Gastroesophageal sphincter (tissue), 4 donors: ENCODE measurements at regions not wholly inside any gene's neighbourhood (a gene's known extent, or its start where the extent isn't known, plus 50 kb on each side); places are given as distances from the start of the nearest gene placed in this dataset.

ENCODE experiments used
- ATAC-seq: fragments of 150-250 bp; one replicate; pipeline ENCODE4 v1.9.1; 2016; ENCODE audit warnings: mild to moderate bottlenecking, moderate library complexity
- H3K27ac ChIP-seq, 4 donors: fragments of 200-600 bp; sonication (generic) in 3 of 4; 1 replicate in 3 of 4; 2 replicates in 1 of 4; pipeline ENCODE4 v1.5.1; 2016 to 2019
- H3K27me3 ChIP-seq: fragments of 200-600 bp; sonication (generic); one replicate; pipeline ENCODE4 v1.5.1; 2019
- H3K36me3 ChIP-seq, 2 donors: fragments of 200-600 bp; sonication (generic); one replicate each; pipeline ENCODE4 v1.5.1; 2019; ENCODE audit warnings: control low read depth in 1 of 2
- H3K4me1 ChIP-seq, 3 donors: fragments of 200-600 bp; sonication (generic); 1 replicate in 2 of 3; 2 replicates in 1 of 3; pipeline ENCODE4 v1.5.1; 2016 to 2019; ENCODE audit warnings: control low read depth in 2 of 3
- H3K4me3 ChIP-seq, 2 donors: fragments of 200-600 bp; sonication (generic); one replicate each; pipeline ENCODE4 v1.5.1; 2019; ENCODE audit warnings: mild to moderate bottlenecking in 1 of 2, moderate library complexity in 1 of 2
- H3K9me3 ChIP-seq, 3 donors: fragments of 200-600 bp; sonication (generic); one replicate each; pipeline ENCODE4 v1.5.1; 2017 to 2019; ENCODE audit warnings: control low read depth in 2 of 3
- CTCF ChIP-seq, 4 experiments: fragments of 200-600 bp in 2 of 4; fragments of 450-650 bp in 2 of 4; sonication (generic) in 1 of 4; IDR thresholded peaks; one replicate each; pipeline ENCODE4 v1.5.1; 2017 to 2019; ENCODE audit warnings: antibody characterized with exemption in 4 of 4, mild to moderate bottlenecking in 2 of 4, moderate library complexity in 2 of 4
- EP300 ChIP-seq: sonication (generic); formaldehyde crosslinking; IDR thresholded peaks from one replicate; pipeline ENCODE4 v1.6.1; 2017; ENCODE audit warnings: antibody characterized with exemption, mild to moderate bottlenecking
- POLR2A ChIP-seq, 2 donors: fragments of 450-650 bp; IDR thresholded peaks; one replicate each; pipeline ENCODE4 v1.6.1; 2017; ENCODE audit warnings: antibody characterized with exemption in 2 of 2, mild to moderate bottlenecking in 2 of 2, moderate library complexity in 1 of 2
- POLR2AphosphoS5 ChIP-seq: sonication (generic); formaldehyde crosslinking; IDR thresholded peaks from one replicate; pipeline ENCODE4 v1.6.1; 2017; ENCODE audit warnings: antibody characterized with exemption
- WGBS, 2 donors: methylation state at CpG; one replicate each; pipeline ENCODE4 v1.1.5; 2018; ENCODE audit warnings: low coverage in 1 of 2; 5-methylcytosine and 5-hydroxymethylcytosine counted together

DNA sequence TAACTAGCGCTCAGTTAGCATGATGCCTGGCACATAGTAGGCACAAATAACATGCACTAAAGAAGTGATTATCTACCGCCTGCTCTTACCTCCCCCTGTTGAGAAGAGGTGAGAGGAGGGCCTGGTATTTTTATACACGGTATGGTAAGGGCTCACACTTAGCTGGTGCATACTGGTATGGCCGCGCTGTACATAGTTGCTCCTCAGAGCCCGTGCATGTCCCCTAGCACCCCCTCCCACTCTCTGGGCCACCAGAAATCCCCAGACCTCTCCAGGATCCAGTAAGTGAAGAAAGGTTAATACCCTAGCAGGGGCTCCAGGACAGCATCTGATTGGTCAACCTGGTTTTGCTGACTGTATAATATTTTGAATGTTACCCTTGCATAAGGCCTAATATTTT, 121.4 kb downstream of the RAB11FIP2 start:
- ATAC-seq: no peak
- TF ChIP-seq CTCF (IDR thresholded peaks at IDR 0.05): no peak
- no peak for TF ChIP-seq POLR2A (IDR thresholded peaks at IDR 0.05)
- TF ChIP-seq POLR2AphosphoS5: no peak
- TF ChIP-seq EP300: no peak
- Histone ChIP-seq H3K27me3 (peaks cover 7% of the 10 kb centered on the region), H3K36me3 (no peaks in the 10 kb centered on the region), H3K4me1 (no peaks in the 10 kb centered on the region), H3K4me3 (no peak overlapping the region), H3K27ac (no peak overlapping the region), H3K9me3 (no peaks in the 10 kb centered on the region)
- whole genome bisulfite sequencing, 2 donors: 93 to 100% methylated on average over 1 to 3 of the region's 6 CpGs

DNA sequence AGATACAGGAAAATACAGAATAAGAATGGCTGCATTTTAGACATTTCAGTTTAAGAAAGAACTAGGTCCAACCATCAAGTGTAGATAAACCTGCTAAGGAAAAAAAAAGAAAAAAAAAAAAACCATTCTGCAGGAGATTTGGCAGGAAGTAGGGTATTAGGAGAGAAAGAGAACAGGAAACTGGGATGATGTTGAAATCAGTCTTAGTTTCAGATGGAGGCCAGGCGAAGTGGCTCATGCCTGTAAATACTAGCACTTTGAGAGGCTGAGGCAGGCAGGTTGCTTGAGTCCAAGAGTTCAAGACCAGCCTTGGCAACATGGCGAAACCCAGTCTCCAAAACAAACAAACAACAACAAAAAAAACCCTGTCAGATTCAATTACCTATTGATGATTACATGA, 120.2 kb downstream of the RAB11FIP2 start:
- Histone ChIP-seq H3K9me3 (no peaks in the 10 kb centered on the region), H3K27ac (no peak overlapping the region), H3K4me3 (no peak overlapping the region), H3K36me3 (no peaks in the 10 kb centered on the region), H3K4me1 (no peaks in the 10 kb centered on the region), H3K27me3 (peaks cover under 1% of the 10 kb centered on the region)
- TF ChIP-seq POLR2AphosphoS5 (no peak), CTCF (IDR thresholded peaks at IDR 0.05) (no peak), EP300 (no peak), POLR2A (IDR thresholded peaks at IDR 0.05) (no peak)
- ATAC-seq: no peak
- WGBS, 2 donors: 51 to 75% methylated on average over 2 of the region's 2 CpGs

DNA sequence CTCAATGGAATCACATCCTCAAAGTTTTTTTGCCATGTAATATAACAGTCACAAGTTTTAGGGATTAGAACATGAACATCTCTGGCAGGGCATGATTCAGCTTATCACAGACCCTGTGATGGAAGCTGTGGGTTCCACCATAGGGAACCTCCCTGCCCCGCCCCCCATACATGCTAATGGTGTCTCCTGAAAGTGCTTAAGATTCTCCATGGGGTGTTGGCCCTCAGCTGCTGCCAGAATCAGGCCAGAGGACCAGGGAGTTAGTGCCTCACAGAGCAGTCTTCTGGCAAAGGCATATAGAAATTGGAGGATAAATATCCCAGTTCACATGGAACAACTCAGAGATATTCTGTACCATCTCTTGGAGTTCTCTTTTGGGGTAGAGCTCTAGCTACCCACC, 119.4 kb downstream of the RAB11FIP2 start:
- WGBS, 2 donors: 0% methylated on average over 1 of the region's 1 CpG; no CpG with 5 or more reads in 1 of the 2 donors
- H3K9me3 ChIP-seq: no peaks in the 10 kb centered on the region
- H3K36me3 ChIP-seq: no peaks in the 10 kb centered on the region
- no peaks in the 10 kb centered on the region for H3K4me1 ChIP-seq
- H3K4me3 ChIP-seq: no peak overlapping the region
- no peaks in the 10 kb centered on the region for H3K27me3 ChIP-seq
- TF ChIP-seq EP300: no peak
- ATAC-seq: no peak
- H3K27ac ChIP-seq: no peak overlapping the region

GRCh38 chr10:117927871-117928270, 118.9 kb downstream of the RAB11FIP2 start:
- Histone ChIP-seq H3K9me3 (no peaks in the 10 kb centered on the region), H3K27me3 (no peaks in the 10 kb centered on the region), H3K36me3 (no peaks in the 10 kb centered on the region), H3K27ac (no peak overlapping the region), H3K4me1 (no peaks in the 10 kb centered on the region), H3K4me3 (no peak overlapping the region)
- TF ChIP-seq EP300 (no peak), CTCF (IDR thresholded peaks at IDR 0.05) (no peak), POLR2A (IDR thresholded peaks at IDR 0.05) (no peak), POLR2AphosphoS5 (no peak)
- no peak for ATAC-seq
- WGBS, 2 donors: 70 to 85% methylated on average over 3 to 4 of the region's 4 CpGs

- 76% methylated on average over 6 of the region's 6 CpGs for WGBS, 2 donors
- Histone ChIP-seq H3K27me3 (no peaks in the 10 kb centered on the region), H3K4me1 (no peaks in the 10 kb centered on the region), H3K36me3 (no peaks in the 10 kb centered on the region), H3K4me3 (no peak overlapping the region), H3K27ac (no peak overlapping the region), H3K9me3 (no peaks in the 10 kb centered on the region)
- no peak for ATAC-seq
- TF ChIP-seq POLR2A (IDR thresholded peaks at IDR 0.05) (no peak), CTCF (IDR thresholded peaks at IDR 0.05) (no peak), POLR2AphosphoS5 (no peak), EP300 (no peak)
These were observed 118.5 kb downstream of the RAB11FIP2 start for GRCh38 chr10:117928281-117928680.

DNA sequence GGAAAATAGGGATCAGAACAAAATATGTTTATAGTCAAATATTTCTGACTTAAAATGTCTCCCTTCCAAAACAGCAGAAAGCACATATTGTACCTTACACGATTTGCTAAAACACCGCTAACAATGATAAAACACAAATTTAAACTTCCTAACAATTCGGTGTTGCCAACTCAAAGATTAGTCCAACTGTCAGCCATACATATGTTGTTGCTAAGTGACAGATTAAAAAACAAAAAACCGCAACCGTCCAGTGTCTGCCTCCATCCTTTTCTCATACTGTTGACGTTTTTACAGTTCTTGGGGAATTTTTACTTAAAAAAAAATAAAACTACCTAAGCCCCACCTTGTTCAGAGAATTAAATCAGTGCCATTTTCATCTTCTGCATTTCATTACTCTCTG, 118.0 kb downstream of the RAB11FIP2 start:
- no peak overlapping the region for H3K4me3 ChIP-seq
- no peak for ATAC-seq
- H3K4me1 ChIP-seq: no peaks in the 10 kb centered on the region
- TF ChIP-seq POLR2A (IDR thresholded peaks at IDR 0.05): no peak
- no peak for TF ChIP-seq EP300
- TF ChIP-seq POLR2AphosphoS5: no peak
- TF ChIP-seq CTCF (IDR thresholded peaks at IDR 0.05): no peak
- no peaks in the 10 kb centered on the region for H3K9me3 ChIP-seq
- 27 to 43% methylated on average over 4 to 6 of the region's 6 CpGs for WGBS, 2 donors
- H3K27ac ChIP-seq: no peak overlapping the region
- H3K36me3 ChIP-seq: no peaks in the 10 kb centered on the region
- H3K27me3 ChIP-seq: no peaks in the 10 kb centered on the region
